NCI-H1694 treated with DMSO at 0.1 percent for 48 hours (cell line): ENCODE measurements at regions not wholly inside any gene's neighbourhood (a gene's known extent, or its start where the extent isn't known, plus 50 kb on each side); places are given as distances from the start of the nearest gene placed in this dataset.

Experiments
- DNase-seq: peaks from one replicate; lab custom pipeline; 2025; lab: John Stamatoyannopoulos, UW

GRCh38 chr13:84049443-84050219, 167.4 kb upstream of the SLITRK1 start:
- DNase-seq: no peak

GRCh38 chr13:84044805-84045204, 162.5 kb upstream of the SLITRK1 start:
- no peak for DNase-seq

GRCh38 chr13:84038001-84038400, 155.7 kb upstream of the SLITRK1 start:
- no peak for DNase-seq

GRCh38 chr13:84032116-84032515, 149.8 kb upstream of the SLITRK1 start:
- no peak for DNase-seq

GRCh38 chr13:84031120-84031519, 148.8 kb upstream of the SLITRK1 start:
- DNase-seq: no peak

- no peak for DNase-seq
These were observed 147.1 kb upstream of the SLITRK1 start for GRCh38 chr13:84029396-84029795.

GRCh38 chr13:84025824-84026223, 143.6 kb upstream of the SLITRK1 start:
- DNase-seq: no peak

GRCh38 chr13:83996415-83996814, 114.1 kb upstream of the SLITRK1 start:
- DNase-seq: no peak

GRCh38 chr13:83995930-83996329, 113.7 kb upstream of the SLITRK1 start:
- DNase-seq: no peak

- DNase-seq: no peak
These were observed 110.5 kb upstream of the SLITRK1 start for GRCh38 chr13:83992566-83993358.

- no peak for DNase-seq
These were observed 105.1 kb upstream of the SLITRK1 start for GRCh38 chr13:83987394-83987793.

- DNase-seq: no peak
These were observed 102.5 kb upstream of the SLITRK1 start for GRCh38 chr13:83984793-83985192.

- DNase-seq: no peak
These were observed 98.1 kb upstream of the SLITRK1 start for GRCh38 chr13:83980331-83980730.

GRCh38 chr13:83975655-83976165, 93.4 kb upstream of the SLITRK1 start:
- no peak for DNase-seq

GRCh38 chr13:83958531-83958930, 76.3 kb upstream of the SLITRK1 start:
- DNase-seq: no peak

GRCh38 chr13:83955011-83955410, 72.7 kb upstream of the SLITRK1 start:
- DNase-seq: no peak

GRCh38 chr13:83953916-83954315, 71.6 kb upstream of the SLITRK1 start:
- DNase-seq: no peak

GRCh38 chr13:83950293-83950692, 68.0 kb upstream of the SLITRK1 start:
- no peak for DNase-seq

- no peak for DNase-seq
These were observed 61.4 kb upstream of the SLITRK1 start for GRCh38 chr13:83943530-83944279.

GRCh38 chr13:83941701-83942335, 59.5 kb upstream of the SLITRK1 start:
- DNase-seq: no peak

GRCh38 chr13:83940742-83941141, 58.5 kb upstream of the SLITRK1 start:
- no peak for DNase-seq

- no peak for DNase-seq
These were observed 55.3 kb upstream of the SLITRK1 start for GRCh38 chr13:83937579-83937978.
